B cell (primary cell): ENCODE measurements at regions not wholly inside any gene's neighbourhood (a gene's known extent, or its start where the extent isn't known, plus 50 kb on each side); places are given as distances from the start of the nearest gene placed in this dataset.

Experiments used
- EZH2 ChIP-seq: IDR thresholded peaks from 2 replicates; pipeline ENCODE4 v1.6.1; 2012; ENCODE audit warnings: borderline replicate concordance, low read depth, mild to moderate bottlenecking, moderate library complexity, low read length; ENCODE audit not compliant: insufficient read depth, poor library complexity, severe bottlenecking
- TF ChIP-seq, protein P1 (sequence below): fragments of 200-600 bp; IDR thresholded peaks from one replicate; pipeline ENCODE4 v1.8.0; 2022; ENCODE audit warnings: antibody characterized with exemption, mild to moderate bottlenecking

GRCh38 chr7:68458010-68458908 lies 1140.0 kb upstream of the AUTS2 start:
- TF ChIP-seq, protein P1, sequence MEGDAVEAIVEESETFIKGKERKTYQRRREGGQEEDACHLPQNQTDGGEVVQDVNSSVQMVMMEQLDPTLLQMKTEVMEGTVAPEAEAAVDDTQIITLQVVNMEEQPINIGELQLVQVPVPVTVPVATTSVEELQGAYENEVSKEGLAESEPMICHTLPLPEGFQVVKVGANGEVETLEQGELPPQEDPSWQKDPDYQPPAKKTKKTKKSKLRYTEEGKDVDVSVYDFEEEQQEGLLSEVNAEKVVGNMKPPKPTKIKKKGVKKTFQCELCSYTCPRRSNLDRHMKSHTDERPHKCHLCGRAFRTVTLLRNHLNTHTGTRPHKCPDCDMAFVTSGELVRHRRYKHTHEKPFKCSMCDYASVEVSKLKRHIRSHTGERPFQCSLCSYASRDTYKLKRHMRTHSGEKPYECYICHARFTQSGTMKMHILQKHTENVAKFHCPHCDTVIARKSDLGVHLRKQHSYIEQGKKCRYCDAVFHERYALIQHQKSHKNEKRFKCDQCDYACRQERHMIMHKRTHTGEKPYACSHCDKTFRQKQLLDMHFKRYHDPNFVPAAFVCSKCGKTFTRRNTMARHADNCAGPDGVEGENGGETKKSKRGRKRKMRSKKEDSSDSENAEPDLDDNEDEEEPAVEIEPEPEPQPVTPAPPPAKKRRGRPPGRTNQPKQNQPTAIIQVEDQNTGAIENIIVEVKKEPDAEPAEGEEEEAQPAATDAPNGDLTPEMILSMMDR: no peak
- no peak for TF ChIP-seq EZH2
